Tibial nerve (tissue), 4 donors: ENCODE measurements at regions not wholly inside any gene's neighbourhood (a gene's known extent, or its start where the extent isn't known, plus 50 kb on each side); places are given as distances from the start of the nearest gene placed in this dataset.

Experiments
- DNase-seq, 2 donors: peaks; one replicate each; pipeline ENCODE4 v3.0.0-alpha.2; 2019; ENCODE audit warnings: low spot score in 2 of 2
- H3K27ac ChIP-seq, 4 donors: fragments of 200-600 bp; sonication (generic) in 3 of 4; one replicate each; pipeline ENCODE4 v1.5.1; 2017 to 2019; ENCODE audit warnings: mild to moderate bottlenecking in 1 of 4
- H3K27me3 ChIP-seq, 2 donors: fragments of 200-600 bp; sonication (generic) in 1 of 2; one replicate each; pipeline versions ENCODE4 v1.5.1 to v1.6.0; 2017 to 2019
- H3K36me3 ChIP-seq, 3 donors: fragments of 200-600 bp; sonication (generic); one replicate each; pipeline ENCODE4 v1.5.1; 2018 to 2019
- H3K4me1 ChIP-seq, 4 donors: fragments of 200-600 bp; sonication (generic) in 3 of 4; one replicate each; pipeline ENCODE4 v1.5.1; 2017 to 2019
- H3K4me3 ChIP-seq, 4 donors: fragments of 200-600 bp; sonication (generic) in 3 of 4; one replicate each; pipeline ENCODE4 v1.5.1; 2017 to 2019; ENCODE audit warnings: mild to moderate bottlenecking in 1 of 4, moderate library complexity in 1 of 4
- H3K9me3 ChIP-seq, 4 donors: fragments of 200-600 bp; sonication (generic) in 3 of 4; one replicate each; pipeline ENCODE4 v1.5.1; 2017 to 2019
- CTCF ChIP-seq, 5 experiments: fragments of 200-600 bp in 3 of 5; fragments of 450-650 bp in 2 of 5; sonication (generic) in 3 of 5; IDR thresholded peaks; one replicate each; pipeline ENCODE4 v1.5.1; 2016 to 2019; ENCODE audit warnings: antibody characterized with exemption in 5 of 5, mild to moderate bottlenecking in 3 of 5, moderate library complexity in 2 of 5
- EP300 ChIP-seq, 2 donors: sonication (generic); formaldehyde crosslinking; IDR thresholded peaks; one replicate each; pipeline ENCODE4 v1.6.1; 2017; ENCODE audit warnings: antibody characterized with exemption in 2 of 2, mild to moderate bottlenecking in 1 of 2
- POLR2A ChIP-seq, 2 donors: fragments of 450-650 bp; IDR thresholded peaks; one replicate each; pipeline ENCODE4 v1.6.1; 2017; ENCODE audit warnings: antibody characterized with exemption in 2 of 2, mild to moderate bottlenecking in 2 of 2, moderate library complexity in 2 of 2
- WGBS, 2 donors: methylation state at CpG; one replicate each; pipeline ENCODE4 v1.1.5; 2018; 5-methylcytosine and 5-hydroxymethylcytosine counted together

GRCh38 chr4:152101556-152102435, 341.0 kb upstream of the GATB start:
- TF ChIP-seq CTCF (IDR thresholded peaks at IDR 0.05) (no peak), POLR2A (IDR thresholded peaks at IDR 0.05) (no peak), EP300 (IDR thresholded peaks at IDR 0.05) (no peak)
- Histone ChIP-seq H3K4me3 (no peak overlapping the region), H3K4me1 (peaks cover 0 to 37% (median 9%) of the 10 kb centered on the region in 4 donors), H3K27ac (peak overlapping the region in 2 of 4 donors; percentile 11 to 57), H3K36me3 (no peaks in the 10 kb centered on the region), H3K9me3 (no peaks in the 10 kb centered on the region), H3K27me3 (no peaks in the 10 kb centered on the region)
- 70 to 76% methylated on average over 8 of the region's 8 CpGs for WGBS, 2 donors
- DNase-seq = no peak

GRCh38 chr4:152100379-152101201, 339.8 kb upstream of the GATB start:
- H3K9me3 ChIP-seq = no peaks in the 10 kb centered on the region
- H3K4me3 ChIP-seq = no peak overlapping the region
- peak overlapping the region in 2 of 4 donors; percentile 20 to 57 for H3K27ac ChIP-seq
- peaks cover 0 to 25% (median 1%) of the 10 kb centered on the region in 4 donors for H3K4me1 ChIP-seq
- DNase-seq = no peak
- no peaks in the 10 kb centered on the region for H3K36me3 ChIP-seq
- TF ChIP-seq CTCF (IDR thresholded peaks at IDR 0.05) (no peak), POLR2A (IDR thresholded peaks at IDR 0.05) (no peak), EP300 (IDR thresholded peaks at IDR 0.05) (no peak)
- WGBS, 2 donors = 85 to 88% methylated on average over 6 of the region's 6 CpGs
- no peaks in the 10 kb centered on the region for H3K27me3 ChIP-seq

- Histone ChIP-seq H3K4me3 (no peak overlapping the region), H3K27me3 (no peaks in the 10 kb centered on the region), H3K36me3 (no peaks in the 10 kb centered on the region), H3K27ac (peak overlapping the region in 2 of 4 donors; percentile 20 to 31), H3K9me3 (no peaks in the 10 kb centered on the region), H3K4me1 (peaks cover 0 to 22% (median 1%) of the 10 kb centered on the region in 4 donors)
- 91 to 93% methylated on average over 7 of the region's 7 CpGs for WGBS, 2 donors
- no peak for TF ChIP-seq EP300 (IDR thresholded peaks at IDR 0.05)
- no peak for TF ChIP-seq POLR2A (IDR thresholded peaks at IDR 0.05)
- no peak for DNase-seq
Measured at GRCh38 chr4:152099981-152100378, 339.2 kb upstream of the GATB start.

- H3K9me3 ChIP-seq = no peaks in the 10 kb centered on the region
- DNase-seq = no peak
- WGBS, 2 donors = 84 to 85% methylated on average over 2 of the region's 2 CpGs
- no peak overlapping the region for H3K4me3 ChIP-seq
- no peaks in the 10 kb centered on the region for H3K27me3 ChIP-seq
- TF ChIP-seq CTCF (IDR thresholded peaks at IDR 0.05) (no peak), EP300 (IDR thresholded peaks at IDR 0.05) (no peak), POLR2A (IDR thresholded peaks at IDR 0.05) (no peak)
- H3K4me1 ChIP-seq = peaks cover 0 to 21% (median 1%) of the 10 kb centered on the region in 4 donors
- H3K27ac ChIP-seq = peak overlapping the region in 2 of 4 donors; percentile 20 to 31
- H3K36me3 ChIP-seq = no peaks in the 10 kb centered on the region
Measured at GRCh38 chr4:152099555-152099954, 338.7 kb upstream of the GATB start.

GRCh38 chr4:152099061-152099425, 338.2 kb upstream of the GATB start:
- H3K4me3 ChIP-seq = no peak overlapping the region
- peaks cover 0 to 21% (median 1%) of the 10 kb centered on the region in 4 donors for H3K4me1 ChIP-seq
- H3K9me3 ChIP-seq = no peaks in the 10 kb centered on the region
- TF ChIP-seq POLR2A (IDR thresholded peaks at IDR 0.05) = no peak
- TF ChIP-seq CTCF (IDR thresholded peaks at IDR 0.05) = no peak
- TF ChIP-seq EP300 (IDR thresholded peaks at IDR 0.05) = no peak
- H3K27ac ChIP-seq = no peak overlapping the region
- no peaks in the 10 kb centered on the region for H3K36me3 ChIP-seq
- DNase-seq = no peak
- no peaks in the 10 kb centered on the region for H3K27me3 ChIP-seq
- WGBS, 2 donors = 80 to 86% methylated on average over 6 of the region's 6 CpGs
